GM18861 (cell line): ENCODE measurements at regions not wholly inside any gene's neighbourhood (a gene's known extent, or its start where the extent isn't known, plus 50 kb on each side); places are given as distances from the start of the nearest gene placed in this dataset.

ENCODE experiments used
- ATAC-seq: cut with Tn5 transposase; IDR thresholded peaks from one replicate; pipeline ENCODE4 v1.9.1; 2021; ENCODE audit not compliant: unreplicated experiment

DNA sequence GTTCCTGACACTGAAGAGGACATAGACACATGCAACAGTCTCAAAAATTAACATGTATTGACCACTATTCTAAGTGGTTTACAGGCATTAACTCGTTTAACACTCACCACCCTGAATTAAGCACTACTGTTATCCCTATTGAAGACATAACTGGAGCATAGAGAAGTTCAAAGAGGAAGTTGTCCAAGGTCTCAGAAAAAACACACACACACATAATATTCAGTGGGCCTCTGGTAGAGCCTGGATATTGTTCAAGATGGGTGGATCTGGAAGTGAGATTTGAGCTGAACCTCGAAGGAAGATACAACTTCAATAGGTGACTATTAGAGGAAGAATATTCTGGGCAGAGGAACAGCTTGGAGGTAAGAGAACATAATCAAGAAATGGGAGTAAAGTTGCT lies 334.9 kb downstream of the HNRNPD start:
- no peak for ATAC-seq

- ATAC-seq = no peak
Observed at GRCh38 chr4:82036181-82036580, 337.6 kb downstream of the HNRNPD start.

DNA sequence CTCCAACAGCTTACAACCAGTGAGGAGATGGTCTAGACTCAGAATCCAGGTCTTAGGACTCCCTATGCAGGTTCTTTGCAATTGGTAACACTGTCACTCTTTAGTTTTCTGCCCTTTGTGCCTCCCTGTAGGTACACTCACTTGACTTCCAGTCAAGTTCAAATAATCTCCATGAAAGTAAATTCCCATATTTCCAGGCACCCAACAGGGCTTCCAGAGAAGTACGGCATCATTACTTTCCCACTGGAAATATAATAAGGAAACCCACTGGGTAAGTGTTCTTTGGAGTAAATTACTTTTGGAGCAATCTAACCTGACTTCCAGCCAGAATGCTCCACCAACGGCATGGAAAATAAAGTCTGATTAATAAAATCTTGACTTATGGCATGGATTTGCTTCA lies 338.9 kb downstream of the HNRNPD start:
- ATAC-seq = no peak

GRCh38 chr4:82033862-82034261 lies 339.9 kb downstream of the HNRNPD start:
- ATAC-seq = no peak

- ATAC-seq = no peak
Observed at GRCh38 chr4:82031376-82031927, 342.3 kb downstream of the HNRNPD start.

DNA sequence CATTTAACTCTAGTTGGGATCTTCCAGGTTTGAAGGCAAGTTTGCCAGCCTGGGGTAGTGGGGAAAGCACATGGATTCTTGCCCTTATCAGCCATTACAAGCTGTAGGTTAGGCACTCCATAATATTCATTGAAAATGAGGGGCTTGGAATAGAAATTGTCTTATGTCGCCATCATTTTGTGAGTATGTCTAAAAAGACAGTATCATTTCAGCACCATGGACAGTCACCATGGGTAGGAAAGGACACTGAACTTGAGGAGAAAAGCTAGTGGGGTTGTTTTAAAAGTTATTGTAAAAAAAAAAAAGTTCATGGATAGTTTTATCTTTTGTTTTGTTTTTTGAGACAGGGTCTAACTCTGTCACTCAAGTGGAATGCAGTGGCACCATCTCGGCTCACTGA lies 356.1 kb downstream of the HNRNPD start:
- ATAC-seq = no peak

DNA sequence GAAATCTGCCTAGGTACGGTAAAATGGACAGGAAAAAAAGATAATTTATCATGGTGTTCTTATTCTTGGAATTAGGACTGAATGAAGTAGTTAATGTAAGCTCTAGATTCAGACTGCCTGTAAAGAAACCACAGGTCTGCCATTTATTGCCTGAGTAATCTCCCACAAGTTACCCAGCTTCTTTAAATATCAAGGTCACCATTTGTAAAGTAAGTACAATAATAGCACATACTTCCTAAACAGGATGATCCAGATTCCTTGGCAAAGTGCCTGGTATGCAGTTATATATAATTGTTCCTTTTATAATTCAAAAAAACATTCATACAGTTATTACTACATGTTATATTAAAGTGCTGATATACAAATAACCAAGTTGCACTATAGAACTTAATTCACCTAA lies 368.6 kb downstream of the HNRNPD start:
- no peak for ATAC-seq

DNA sequence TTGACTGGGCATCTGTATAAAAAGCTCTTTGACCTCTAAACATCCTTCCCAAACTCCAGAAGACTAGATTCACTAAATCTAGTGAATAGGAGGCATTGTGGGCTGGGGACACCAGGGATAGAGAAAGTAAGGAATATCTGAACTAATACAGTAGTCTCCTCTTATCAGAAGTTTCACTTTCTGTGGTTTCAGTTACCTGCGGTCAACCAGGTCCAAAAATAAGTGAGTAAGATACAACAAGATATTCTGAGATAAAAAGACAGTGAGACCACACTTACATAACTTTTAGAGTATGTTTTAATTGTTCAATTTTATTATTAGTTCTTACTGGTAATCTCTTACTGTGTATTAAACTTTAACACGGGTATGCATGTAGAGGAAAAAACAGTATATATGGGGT lies 376.5 kb downstream of the HNRNPD start:
- no peak for ATAC-seq

GRCh38 chr4:81990898-81991297 lies 382.9 kb downstream of the HNRNPD start:
- no peak for ATAC-seq

DNA sequence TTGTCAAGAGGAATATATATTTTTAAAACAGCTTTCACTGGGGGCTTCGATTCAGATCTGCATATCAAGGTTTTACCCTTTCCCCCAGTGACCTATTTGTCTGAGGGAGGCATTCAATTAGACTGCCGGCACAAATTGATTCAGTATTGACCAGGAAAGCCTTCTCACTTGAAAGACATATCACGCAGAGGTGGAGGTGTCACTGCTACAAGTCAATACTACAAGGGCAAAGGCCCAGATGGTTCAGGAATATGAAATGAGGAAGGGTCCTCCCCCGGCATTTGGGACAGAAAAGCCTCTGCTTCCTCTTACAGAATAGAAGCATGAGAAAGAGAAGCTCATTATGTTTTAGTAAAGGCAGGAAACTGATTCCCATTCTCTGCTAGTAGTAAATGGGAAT lies 383.6 kb downstream of the HNRNPD start:
- ATAC-seq = no peak

GRCh38 chr4:81989202-81989601 lies 384.6 kb downstream of the HNRNPD start:
- ATAC-seq = no peak

- ATAC-seq = no peak
Observed at GRCh38 chr4:81988178-81988577, 385.6 kb downstream of the HNRNPD start.

GRCh38 chr4:81984746-81985145 lies 389.0 kb downstream of the HNRNPD start:
- no peak for ATAC-seq

- ATAC-seq = no peak
Observed at GRCh38 chr4:81982846-81983540, 390.8 kb downstream of the HNRNPD start.

DNA sequence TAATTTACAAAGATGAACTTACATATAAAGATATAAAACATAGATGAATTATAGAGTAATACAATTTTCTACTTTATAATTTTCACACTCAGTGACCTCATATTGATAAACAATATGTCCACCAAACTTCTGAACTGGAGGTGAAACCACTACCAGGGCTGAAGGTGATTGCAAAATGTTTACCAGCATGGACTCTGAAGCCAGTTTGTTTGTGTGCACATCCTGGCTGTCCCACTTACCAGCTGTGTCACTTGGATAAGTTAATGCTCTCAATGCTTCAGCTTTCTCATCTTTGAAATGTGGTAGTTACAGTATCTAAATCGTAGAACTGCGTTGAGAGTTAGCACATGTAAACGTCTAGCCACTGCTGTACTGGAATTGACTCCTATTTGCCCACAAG lies 392.6 kb downstream of the HNRNPD start:
- no peak for ATAC-seq

DNA sequence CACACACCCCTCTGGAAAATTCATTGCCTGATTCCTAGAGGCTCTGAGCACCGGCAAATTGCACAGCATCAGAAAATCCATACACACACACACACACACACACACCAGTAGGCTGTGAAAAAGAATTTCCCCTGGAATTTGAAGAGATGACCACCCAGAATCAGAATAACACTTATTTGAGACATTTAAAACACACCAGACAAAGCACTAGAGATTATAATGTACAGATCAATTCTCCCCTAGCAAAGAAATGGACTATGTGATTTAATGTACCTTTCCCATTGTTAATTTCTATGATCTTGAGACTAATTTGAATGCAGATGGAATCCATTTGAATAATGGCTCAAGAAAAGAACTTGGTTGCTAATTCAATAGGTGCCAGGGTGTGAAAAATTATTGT lies 399.3 kb downstream of the HNRNPD start:
- ATAC-seq = no peak

GRCh38 chr4:81971637-81972381 lies 402.0 kb downstream of the HNRNPD start:
- ATAC-seq = no peak

GRCh38 chr4:81971061-81971460 lies 402.7 kb downstream of the HNRNPD start:
- ATAC-seq = no peak

DNA sequence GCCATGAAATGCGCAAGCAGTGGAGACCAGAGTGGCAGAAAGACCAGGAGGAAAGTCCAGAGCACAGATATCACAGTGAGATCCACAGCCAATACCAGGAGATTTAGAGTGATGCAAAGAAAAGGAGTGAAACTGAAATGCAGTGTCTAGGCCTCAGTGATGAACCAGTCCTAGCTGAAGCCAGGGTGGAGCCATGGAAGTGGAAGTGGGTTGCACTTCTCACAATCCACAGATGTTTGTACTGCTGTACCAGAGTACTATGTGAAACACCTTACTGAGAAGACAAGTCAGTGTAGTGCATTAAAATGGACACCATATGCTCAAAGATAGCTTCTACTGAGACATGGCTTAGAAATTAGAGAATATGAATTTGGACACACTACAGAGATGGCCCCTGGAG lies 403.3 kb downstream of the HNRNPD start:
- ATAC-seq = no peak

DNA sequence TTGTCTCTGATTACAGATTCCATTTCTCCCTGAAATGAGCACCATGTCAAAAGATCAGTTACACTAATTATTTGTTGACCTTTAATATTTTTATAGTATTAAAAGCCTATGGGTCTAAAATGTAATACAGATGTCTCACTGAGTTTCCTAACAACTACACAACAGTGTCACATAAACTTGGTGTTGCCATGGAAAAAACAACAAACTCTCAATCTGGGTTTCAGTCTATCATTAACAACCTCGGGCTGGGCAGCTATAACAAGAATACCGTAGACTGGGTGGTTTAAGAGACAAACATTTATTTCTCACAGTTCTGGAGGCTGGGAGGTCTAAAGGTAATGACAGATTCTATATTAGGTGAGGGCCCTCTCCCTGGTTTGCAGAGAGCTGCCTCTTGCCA lies 407.1 kb downstream of the HNRNPD start:
- ATAC-seq = no peak

GRCh38 chr4:81965911-81966310 lies 407.9 kb downstream of the HNRNPD start:
- no peak for ATAC-seq

- ATAC-seq = no peak
Observed at GRCh38 chr4:81965454-81965853, 408.3 kb downstream of the HNRNPD start.

DNA sequence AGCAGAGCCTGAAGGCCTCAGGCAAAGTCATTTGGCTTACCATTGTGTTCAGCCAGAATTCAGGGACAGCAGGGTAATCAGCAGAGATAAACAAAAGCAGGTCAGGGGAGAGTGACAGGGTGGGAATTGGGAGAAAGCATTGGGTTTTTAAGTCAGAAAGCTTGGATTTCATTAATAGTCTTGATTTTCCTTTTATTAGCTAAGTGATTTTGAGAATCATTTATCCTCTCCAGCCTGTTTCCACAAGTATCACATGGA lies 410.1 kb downstream of the HNRNPD start:
- no peak for ATAC-seq
